MCF 10A (cell line): ENCODE measurements at regions not wholly inside any gene's neighbourhood (a gene's known extent, or its start where the extent isn't known, plus 50 kb on each side); places are given as distances from the start of the nearest gene placed in this dataset.

Source experiments
- BruUV-seq: library from RNA; stranded (reverse); fragments of 400-500 nt; replicated peaks from 2 replicates; lab custom pipeline; 2021; lab: Mats Ljungman, UMichigan
- CTCF ChIA-PET: fragments of 300-600 bp; sonication (Branson Sonifier 250); formaldehyde crosslinking; extraction: SDS; loops from one replicate; lab custom pipeline; 2021; ENCODE audit warnings: antibody characterized with exemption, inconsistent platforms; lab: Yijun Ruan, JAX
- POLR2A ChIA-PET: fragments of 300-600, 350-650 bp; sonication (Branson Sonifier 250); formaldehyde crosslinking; extraction: SDS; loops from one replicate; lab custom pipeline; 2020; ENCODE audit warnings: antibody characterized with exemption, inconsistent platforms; lab: Yijun Ruan, JAX
- DNase-seq: peaks from one replicate; pipeline ENCODE4 v3.0.0-alpha.2; 2018; ENCODE audit not compliant: unreplicated experiment
- H3K27ac Mint-ChIP-seq: one replicate; pipeline ENCODE4 v1.8.0; 2022; ENCODE audit warnings: mild to moderate bottlenecking, low read depth, mixed read lengths; ENCODE audit not compliant: unreplicated experiment
- H3K27me3 Mint-ChIP-seq: one replicate; pipeline ENCODE4 v1.8.0; 2022; ENCODE audit warnings: mixed read lengths; ENCODE audit not compliant: insufficient read depth, unreplicated experiment
- H3K36me3 Mint-ChIP-seq: one replicate; pipeline ENCODE4 v1.8.0; 2022; ENCODE audit warnings: mild to moderate bottlenecking, moderate library complexity, mixed read lengths; ENCODE audit not compliant: insufficient read depth, unreplicated experiment
- H3K4me1 Mint-ChIP-seq: one replicate; pipeline ENCODE4 v1.8.0; 2022; ENCODE audit warnings: mixed read lengths; ENCODE audit not compliant: insufficient read depth, unreplicated experiment
- H3K4me3 Mint-ChIP-seq: one replicate; pipeline ENCODE4 v1.8.0; 2022; ENCODE audit warnings: mild to moderate bottlenecking, moderate library complexity, mixed read lengths; ENCODE audit not compliant: unreplicated experiment
- H3K9me3 Mint-ChIP-seq: one replicate; pipeline ENCODE4 v1.8.0; 2022; ENCODE audit warnings: mixed read lengths; ENCODE audit not compliant: unreplicated experiment
- intact Hi-C: fragments of 100-400 bp; cut with micrococcal nuclease; formaldehyde crosslinking; loops from 2 replicates; pipeline ENCODE4 v1.14.1; 2022
- TF ChIP-seq, protein P1 (sequence below): fragments of 200-600 bp; IDR thresholded peaks from one replicate; pipeline ENCODE4 v1.8.0; 2022; ENCODE audit warnings: antibody characterized with exemption, mild to moderate bottlenecking; ENCODE audit not compliant: unreplicated experiment

DNA sequence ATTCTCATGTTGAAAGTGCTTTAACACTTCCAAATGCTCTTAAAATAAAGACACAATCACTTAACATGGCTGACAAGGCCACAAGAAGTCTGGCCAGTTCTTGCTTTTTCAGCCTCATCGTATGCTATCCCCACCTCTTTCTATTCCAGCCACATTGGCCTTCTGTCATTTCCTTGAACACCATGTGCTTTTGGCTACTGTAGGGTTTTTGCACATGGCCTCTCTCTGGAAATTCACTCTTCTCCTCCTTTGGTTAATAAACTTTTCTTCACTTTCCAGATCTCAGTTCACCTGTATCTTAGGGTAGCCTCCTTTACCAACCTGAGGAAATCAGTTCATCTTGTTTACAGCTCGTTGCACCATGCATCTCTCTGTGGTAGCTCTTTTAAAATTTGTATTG is 450.5 kb upstream of the MEX3C start:
- POLR2A ChIA-PET, result no interaction called here
- no peak for DNase-seq
- CTCF ChIA-PET, result interaction anchor here (1.1 to 2.0 kb wide), 2 partner anchors 26 to 538 kb away, joined by 5 to 8 read pairs; no protein-coding TSS in a partner anchor
- no peaks in the 10 kb centered on the region for H3K27me3 Mint-ChIP-seq
- intact Hi-C loops, result no loop called here
- H3K27ac Mint-ChIP-seq, result no peak overlapping the region
- no peaks in the 10 kb centered on the region for H3K36me3 Mint-ChIP-seq
- no peaks in the 10 kb centered on the region for H3K9me3 Mint-ChIP-seq
- H3K4me3 Mint-ChIP-seq, result no peak overlapping the region
- H3K4me1 Mint-ChIP-seq, result no peaks in the 10 kb centered on the region
- TF ChIP-seq, protein P1, sequence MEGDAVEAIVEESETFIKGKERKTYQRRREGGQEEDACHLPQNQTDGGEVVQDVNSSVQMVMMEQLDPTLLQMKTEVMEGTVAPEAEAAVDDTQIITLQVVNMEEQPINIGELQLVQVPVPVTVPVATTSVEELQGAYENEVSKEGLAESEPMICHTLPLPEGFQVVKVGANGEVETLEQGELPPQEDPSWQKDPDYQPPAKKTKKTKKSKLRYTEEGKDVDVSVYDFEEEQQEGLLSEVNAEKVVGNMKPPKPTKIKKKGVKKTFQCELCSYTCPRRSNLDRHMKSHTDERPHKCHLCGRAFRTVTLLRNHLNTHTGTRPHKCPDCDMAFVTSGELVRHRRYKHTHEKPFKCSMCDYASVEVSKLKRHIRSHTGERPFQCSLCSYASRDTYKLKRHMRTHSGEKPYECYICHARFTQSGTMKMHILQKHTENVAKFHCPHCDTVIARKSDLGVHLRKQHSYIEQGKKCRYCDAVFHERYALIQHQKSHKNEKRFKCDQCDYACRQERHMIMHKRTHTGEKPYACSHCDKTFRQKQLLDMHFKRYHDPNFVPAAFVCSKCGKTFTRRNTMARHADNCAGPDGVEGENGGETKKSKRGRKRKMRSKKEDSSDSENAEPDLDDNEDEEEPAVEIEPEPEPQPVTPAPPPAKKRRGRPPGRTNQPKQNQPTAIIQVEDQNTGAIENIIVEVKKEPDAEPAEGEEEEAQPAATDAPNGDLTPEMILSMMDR, result no peak
- no TSS peak for BruUV-seq

- intact Hi-C loops, result no loop called here
- Mint-ChIP-seq H3K27me3 (no peaks in the 10 kb centered on the region), H3K4me3 (no peak overlapping the region), H3K4me1 (no peaks in the 10 kb centered on the region), H3K27ac (no peak overlapping the region), H3K36me3 (no peaks in the 10 kb centered on the region), H3K9me3 (no peaks in the 10 kb centered on the region)
- ChIA-PET POLR2A (no interaction called here), CTCF (no interaction called here)
- TF ChIP-seq, protein P1, result no peak
- no TSS peak for BruUV-seq
- DNase-seq, result no peak
Observed at GRCh38 chr18:51649796-51650195, 452.3 kb upstream of the MEX3C start.

DNA sequence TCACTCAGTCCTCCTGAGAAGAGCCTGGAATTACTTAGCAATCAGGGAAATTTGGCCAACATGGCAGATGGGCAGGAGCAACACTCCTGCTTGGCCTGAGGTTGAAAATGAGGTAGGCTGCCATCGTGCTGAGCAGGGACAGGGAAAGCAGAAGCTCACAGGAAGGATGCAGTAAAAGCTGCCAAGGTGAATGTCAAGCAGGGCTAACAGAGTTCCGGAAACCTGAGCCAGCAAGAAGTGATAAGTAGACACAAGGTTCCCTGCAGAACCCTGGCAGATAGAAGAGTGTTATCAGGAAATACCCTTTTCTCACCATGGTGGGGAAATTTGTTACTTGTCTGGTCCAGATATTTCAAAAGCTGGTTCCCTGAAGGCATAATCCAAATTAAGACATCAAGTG is 454.3 kb upstream of the MEX3C start:
- H3K27ac Mint-ChIP-seq, result no peak overlapping the region
- ChIA-PET POLR2A (no interaction called here), CTCF (interaction anchor here (0.6 to 2.1 kb wide), 6 partner anchors 14 to 541 kb away, joined by 3 to 6 read pairs (median 4); no protein-coding TSS in a partner anchor)
- peaks cover 10% of the 10 kb centered on the region for H3K27me3 Mint-ChIP-seq
- H3K36me3 Mint-ChIP-seq, result no peaks in the 10 kb centered on the region
- H3K4me3 Mint-ChIP-seq, result no peak overlapping the region
- peaks cover 5% of the 10 kb centered on the region for H3K4me1 Mint-ChIP-seq
- TF ChIP-seq, protein P1, result no peak
- H3K9me3 Mint-ChIP-seq, result no peaks in the 10 kb centered on the region
- no peak for DNase-seq
- intact Hi-C loops, result no loop called here
- BruUV-seq, result no TSS peak

- TF ChIP-seq, protein P1, result no peak
- no peak overlapping the region for H3K4me3 Mint-ChIP-seq
- H3K36me3 Mint-ChIP-seq, result no peaks in the 10 kb centered on the region
- BruUV-seq, result no TSS peak
- peaks cover 5% of the 10 kb centered on the region for H3K4me1 Mint-ChIP-seq
- no peaks in the 10 kb centered on the region for H3K9me3 Mint-ChIP-seq
- peaks cover 26% of the 10 kb centered on the region for H3K27me3 Mint-ChIP-seq
- POLR2A ChIA-PET, result no interaction called here
- H3K27ac Mint-ChIP-seq, result no peak overlapping the region
- no peak for DNase-seq
- intact Hi-C loops, result no loop called here
- CTCF ChIA-PET, result no interaction called here
Observed at GRCh38 chr18:51653507-51654213, 456.2 kb upstream of the MEX3C start.
